ENCODE measurements at regions not wholly inside any gene's neighbourhood (a gene's known extent, or its start where the extent isn't known, plus 50 kb on each side); places are given as distances from the start of the nearest gene placed in this dataset.

- TF ChIP-seq CTCF (IDR thresholded peaks at IDR 0.05) (no peak), POLR2A (IDR thresholded peaks at IDR 0.05) (no peak)
Observed at GRCh38 chr7:26470691-26471090, 179.0 kb downstream of the SNX10 start.
